Left lung (tissue), 4 donors: ENCODE measurements at regions not wholly inside any gene's neighbourhood (a gene's known extent, or its start where the extent isn't known, plus 50 kb on each side); places are given as distances from the start of the nearest gene placed in this dataset.

Source experiments
- ATAC-seq: fragments of 200-7000 bp; cut with Tn5 transposase; one replicate; pipeline ENCODE4 v1.9.1; 2020; ENCODE audit warnings: moderate library complexity
- DNase-seq, 4 donors: peaks; one replicate each; pipeline ENCODE4 v3.0.0-alpha.2; 2013 to 2020
- H3K27ac ChIP-seq, 2 donors: fragments of 200-600 bp; sonication (generic) in 1 of 2; one replicate each; pipeline versions ENCODE4 v1.5.0 to v1.8.0; 2020 to 2021
- H3K27me3 ChIP-seq, 2 donors: fragments of 200-600 bp; sonication (generic) in 1 of 2; one replicate each; pipeline versions ENCODE4 v1.5.0 to v1.8.0; 2020 to 2021
- H3K36me3 ChIP-seq, 2 donors: fragments of 200-600 bp; sonication (generic) in 1 of 2; one replicate each; pipeline versions ENCODE4 v1.5.0 to v1.8.0; 2020 to 2021
- H3K4me1 ChIP-seq, 2 donors: fragments of 200-600 bp; one replicate each; pipeline ENCODE4 v1.8.0; 2021
- H3K4me3 ChIP-seq, 2 donors: fragments of 200-600 bp; sonication (generic) in 1 of 2; one replicate each; pipeline versions ENCODE4 v1.5.0 to v1.8.0; 2020 to 2021; ENCODE audit warnings: mild to moderate bottlenecking in 1 of 2
- H3K9me3 ChIP-seq, 2 donors: fragments of 200-600 bp; sonication (generic) in 1 of 2; one replicate each; pipeline versions ENCODE4 v1.5.0 to v1.8.0; 2020 to 2021
- intact Hi-C, 2 donors: fragments of 100-400 bp; cut with DNase I; formaldehyde crosslinking; loops; one replicate each; pipeline versions ENCODE4 v1.11.2 to v1.14.2; 2022
- TF ChIP-seq, protein P1 (sequence below), 2 donors: fragments of 200-600 bp; sonication (generic) in 1 of 2; IDR thresholded peaks; one replicate each; pipeline versions ENCODE4 v1.5.0 to v1.8.0; 2021; ENCODE audit warnings: antibody characterized with exemption in 2 of 2
- donor health status: DM: no; HTN: yes; CAD: no.
- donor health status: DM: no; HTN: no; CAD: no.

DNA sequence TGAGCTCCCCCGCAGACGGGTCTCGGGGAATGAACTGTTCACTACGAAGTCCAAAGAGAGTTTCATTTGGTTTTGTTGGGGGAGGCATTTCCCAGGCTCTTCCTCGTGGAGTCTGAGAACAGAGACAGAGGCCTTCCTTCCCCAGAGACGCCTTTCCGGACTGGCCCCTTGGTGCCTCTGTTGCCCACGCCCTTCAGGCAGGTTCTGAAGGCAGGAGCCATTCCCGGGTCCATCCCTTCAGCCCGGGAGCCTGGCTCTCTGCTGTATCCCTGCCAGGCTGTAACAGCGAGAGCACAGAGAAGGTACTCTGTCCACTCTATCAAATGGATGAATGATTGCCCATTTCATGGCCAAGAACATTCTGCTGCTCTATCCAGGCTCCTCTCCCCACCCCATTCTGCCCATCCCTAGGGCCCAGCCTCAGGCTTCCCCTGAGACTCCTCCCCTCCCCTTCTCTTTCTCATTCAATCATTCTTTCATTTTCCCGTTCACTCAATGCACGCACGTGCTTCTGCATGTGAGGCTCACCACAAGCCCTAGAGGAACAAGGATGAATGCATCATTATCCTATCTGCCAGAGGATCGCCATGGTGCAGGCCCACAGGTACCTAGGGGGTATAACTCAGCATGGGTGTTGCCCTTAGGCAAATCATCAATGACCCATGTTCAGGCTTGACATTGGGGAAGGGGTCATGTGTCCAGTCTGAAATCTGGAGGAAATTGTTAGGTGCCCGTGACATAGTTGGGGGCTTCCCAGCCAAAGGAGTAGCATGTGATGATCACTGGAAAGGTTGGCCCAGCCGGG lies 298.6 kb downstream of the ZNF536 start:
- H3K27me3 ChIP-seq, result peaks cover 5 to 41% of the 10 kb centered on the region in 2 donors
- ATAC-seq, result no peak
- no peak for DNase-seq
- H3K4me1 ChIP-seq, result no peaks in the 10 kb centered on the region
- no peak overlapping the region for H3K4me3 ChIP-seq
- TF ChIP-seq, protein P1, sequence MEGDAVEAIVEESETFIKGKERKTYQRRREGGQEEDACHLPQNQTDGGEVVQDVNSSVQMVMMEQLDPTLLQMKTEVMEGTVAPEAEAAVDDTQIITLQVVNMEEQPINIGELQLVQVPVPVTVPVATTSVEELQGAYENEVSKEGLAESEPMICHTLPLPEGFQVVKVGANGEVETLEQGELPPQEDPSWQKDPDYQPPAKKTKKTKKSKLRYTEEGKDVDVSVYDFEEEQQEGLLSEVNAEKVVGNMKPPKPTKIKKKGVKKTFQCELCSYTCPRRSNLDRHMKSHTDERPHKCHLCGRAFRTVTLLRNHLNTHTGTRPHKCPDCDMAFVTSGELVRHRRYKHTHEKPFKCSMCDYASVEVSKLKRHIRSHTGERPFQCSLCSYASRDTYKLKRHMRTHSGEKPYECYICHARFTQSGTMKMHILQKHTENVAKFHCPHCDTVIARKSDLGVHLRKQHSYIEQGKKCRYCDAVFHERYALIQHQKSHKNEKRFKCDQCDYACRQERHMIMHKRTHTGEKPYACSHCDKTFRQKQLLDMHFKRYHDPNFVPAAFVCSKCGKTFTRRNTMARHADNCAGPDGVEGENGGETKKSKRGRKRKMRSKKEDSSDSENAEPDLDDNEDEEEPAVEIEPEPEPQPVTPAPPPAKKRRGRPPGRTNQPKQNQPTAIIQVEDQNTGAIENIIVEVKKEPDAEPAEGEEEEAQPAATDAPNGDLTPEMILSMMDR (IDR thresholded peaks at IDR 0.05), result no peak
- intact Hi-C loops, result no loop called here
- H3K27ac ChIP-seq, result no peak overlapping the region
- no peaks in the 10 kb centered on the region for H3K9me3 ChIP-seq
- H3K36me3 ChIP-seq, result no peaks in the 10 kb centered on the region

DNA sequence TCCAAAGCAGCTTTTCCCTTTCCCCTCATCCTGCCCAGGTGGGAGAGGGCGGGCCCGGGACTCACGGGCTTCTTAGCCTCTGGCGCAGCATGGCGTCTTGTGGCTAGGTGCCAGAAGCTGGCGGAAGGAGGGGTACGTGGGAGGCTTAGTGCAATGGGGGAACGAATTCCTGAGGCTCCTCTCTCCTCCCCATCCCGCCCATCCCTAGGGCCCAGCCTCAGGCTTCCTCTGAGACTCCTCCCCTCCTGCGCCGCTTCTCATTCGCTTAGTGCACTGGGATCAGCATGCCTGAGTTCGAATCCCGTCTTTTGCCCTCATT lies 297.8 kb downstream of the ZNF536 start:
- no peak overlapping the region for H3K27ac ChIP-seq
- no peak for DNase-seq
- no peaks in the 10 kb centered on the region for H3K4me1 ChIP-seq
- intact Hi-C loops, result no loop called here
- H3K4me3 ChIP-seq, result no peak overlapping the region
- TF ChIP-seq, protein P1 (IDR thresholded peaks at IDR 0.05), result no peak
- no peaks in the 10 kb centered on the region for H3K9me3 ChIP-seq
- no peak for ATAC-seq
- no peaks in the 10 kb centered on the region for H3K36me3 ChIP-seq
- H3K27me3 ChIP-seq, result peaks cover 5 to 49% of the 10 kb centered on the region in 2 donors

- ATAC-seq, result peak; percentile 64
- intact Hi-C loops, result no loop called here
Observed at GRCh38 chr19:30669329-30670010, 297.3 kb downstream of the ZNF536 start.

GRCh38 chr19:30668521-30669155 lies 296.5 kb downstream of the ZNF536 start:
- Histone ChIP-seq H3K9me3 (no peaks in the 10 kb centered on the region), H3K4me1 (no peaks in the 10 kb centered on the region), H3K27me3 (peaks cover 5 to 61% of the 10 kb centered on the region in 2 donors), H3K36me3 (no peaks in the 10 kb centered on the region), H3K4me3 (no peak overlapping the region), H3K27ac (no peak overlapping the region)
- no peak for ATAC-seq
- no peak for DNase-seq
- TF ChIP-seq, protein P1 (IDR thresholded peaks at IDR 0.05), result no peak
- intact Hi-C loops, result no loop called here

More at GRCh38 chr19:30669329-30670010, 297.3 kb downstream of the ZNF536 start:
- Histone ChIP-seq H3K4me3 (no peak overlapping the region), H3K4me1 (no peaks in the 10 kb centered on the region), H3K27ac (no peak overlapping the region), H3K27me3 (peaks cover 5 to 54% of the 10 kb centered on the region in 2 donors), H3K9me3 (no peaks in the 10 kb centered on the region), H3K36me3 (no peaks in the 10 kb centered on the region)
- TF ChIP-seq, protein P1 (IDR thresholded peaks at IDR 0.05), result peak; percentile 74 to 82
- peak in 2 of 4 donors; percentile 75 to 88 for DNase-seq

DNA sequence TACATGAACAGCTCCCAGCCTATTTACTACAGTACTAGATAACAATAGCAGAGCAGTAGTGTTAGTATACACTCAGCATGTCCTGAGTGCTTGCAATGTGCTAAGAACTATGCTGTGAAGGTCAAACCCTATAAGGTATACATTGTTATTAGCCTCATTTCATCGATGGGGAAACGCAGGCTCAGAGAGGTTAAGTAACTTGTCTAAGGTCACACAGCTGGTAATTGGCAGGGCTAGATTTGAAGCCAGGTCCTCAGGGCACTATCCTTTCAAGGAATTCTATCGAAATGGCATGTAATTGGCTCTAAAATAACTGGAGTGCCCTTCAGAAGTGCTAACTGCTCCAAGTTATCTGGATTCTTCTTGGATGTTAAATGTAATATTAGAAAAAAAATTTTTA lies 295.6 kb downstream of the ZNF536 start:
- Histone ChIP-seq H3K4me3 (no peak overlapping the region), H3K36me3 (no peaks in the 10 kb centered on the region), H3K27me3 (peaks cover 5 to 61% of the 10 kb centered on the region in 2 donors), H3K4me1 (no peaks in the 10 kb centered on the region), H3K27ac (no peak overlapping the region), H3K9me3 (no peaks in the 10 kb centered on the region)
- no peak for DNase-seq
- TF ChIP-seq, protein P1 (IDR thresholded peaks at IDR 0.05), result no peak
- intact Hi-C loops, result no loop called here
- no peak for ATAC-seq
